ENCODE measurements at regions not wholly inside any gene's neighbourhood (a gene's known extent, or its start where the extent isn't known, plus 50 kb on each side); places are given as distances from the start of the nearest gene placed in this dataset.

DNA sequence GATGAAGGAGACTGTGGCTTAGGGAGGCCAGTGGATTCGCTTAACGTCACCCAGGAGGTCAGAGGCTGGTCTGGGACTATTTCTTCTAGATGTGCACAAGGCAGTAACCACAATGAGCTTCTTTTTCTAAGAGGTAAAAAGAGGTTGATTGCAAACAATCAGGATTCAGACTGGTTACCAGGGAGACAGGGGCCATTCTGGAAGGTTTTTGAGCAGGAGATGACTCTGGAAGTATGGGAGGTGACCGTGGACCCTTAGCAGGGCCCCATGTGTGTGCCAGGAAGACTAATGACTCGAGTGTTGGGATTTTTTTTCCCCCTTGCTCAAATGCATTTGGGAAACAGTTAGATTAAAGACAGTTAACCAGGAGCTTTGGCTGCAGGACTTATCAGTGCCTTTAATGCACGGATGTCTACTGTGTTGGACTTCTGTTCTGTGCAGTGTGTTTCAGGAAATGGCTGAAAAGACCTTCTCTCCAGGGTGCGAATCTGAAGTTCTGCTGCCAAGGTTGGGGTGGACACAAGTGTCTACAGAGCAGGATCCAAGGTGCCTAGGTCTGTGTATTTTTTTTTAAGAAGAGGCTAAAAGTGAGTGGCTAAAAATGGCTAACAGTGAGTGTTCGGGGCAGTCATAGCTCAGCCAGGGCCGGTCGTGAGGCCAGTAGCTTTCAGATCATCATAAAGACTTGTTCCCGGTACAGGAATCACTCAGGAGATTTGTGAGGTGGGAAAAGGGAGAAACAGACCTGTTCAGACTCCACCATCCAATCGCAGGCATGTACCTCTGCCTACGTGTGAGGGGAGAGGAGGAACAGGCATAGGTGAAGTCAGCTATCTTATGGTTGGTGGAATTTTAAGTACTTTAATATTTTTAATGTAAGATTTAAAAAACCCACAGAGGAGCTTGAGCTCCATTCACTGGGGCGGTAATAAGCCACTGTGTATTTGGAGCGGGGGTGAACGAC lies 82.3 kb upstream of the CIBAR2 start:
- TF ChIP-seq, protein P1, sequence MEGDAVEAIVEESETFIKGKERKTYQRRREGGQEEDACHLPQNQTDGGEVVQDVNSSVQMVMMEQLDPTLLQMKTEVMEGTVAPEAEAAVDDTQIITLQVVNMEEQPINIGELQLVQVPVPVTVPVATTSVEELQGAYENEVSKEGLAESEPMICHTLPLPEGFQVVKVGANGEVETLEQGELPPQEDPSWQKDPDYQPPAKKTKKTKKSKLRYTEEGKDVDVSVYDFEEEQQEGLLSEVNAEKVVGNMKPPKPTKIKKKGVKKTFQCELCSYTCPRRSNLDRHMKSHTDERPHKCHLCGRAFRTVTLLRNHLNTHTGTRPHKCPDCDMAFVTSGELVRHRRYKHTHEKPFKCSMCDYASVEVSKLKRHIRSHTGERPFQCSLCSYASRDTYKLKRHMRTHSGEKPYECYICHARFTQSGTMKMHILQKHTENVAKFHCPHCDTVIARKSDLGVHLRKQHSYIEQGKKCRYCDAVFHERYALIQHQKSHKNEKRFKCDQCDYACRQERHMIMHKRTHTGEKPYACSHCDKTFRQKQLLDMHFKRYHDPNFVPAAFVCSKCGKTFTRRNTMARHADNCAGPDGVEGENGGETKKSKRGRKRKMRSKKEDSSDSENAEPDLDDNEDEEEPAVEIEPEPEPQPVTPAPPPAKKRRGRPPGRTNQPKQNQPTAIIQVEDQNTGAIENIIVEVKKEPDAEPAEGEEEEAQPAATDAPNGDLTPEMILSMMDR (IDR thresholded peaks at IDR 0.05; ENCODE audit: poor library complexity, severe bottlenecking) = no peak
- TF ChIP-seq SMC3 (conservative IDR thresholded peaks at IDR 0.05; ENCODE audit: poor library complexity) (no peak), TAF1 (IDR thresholded peaks at IDR 0.05; ENCODE audit: low read depth) (no peak), POLR2AphosphoS5 (IDR thresholded peaks at IDR 0.05) (no peak)
